Neural cell (in vitro differentiated cells): ENCODE measurements at regions not wholly inside any gene's neighbourhood (a gene's known extent, or its start where the extent isn't known, plus 50 kb on each side); places are given as distances from the start of the nearest gene placed in this dataset.
A peak's percentile ranks its signal among the peaks of the same experiment; 100 is the strongest.

Experiments
- H2AFZ ChIP-seq: fragments of 200-600, 300-800 bp; sonication (generic), shearing (Covaris generic); 2 replicates; pipeline ENCODE4 v1.6.0; 2014; ENCODE audit warnings: low read depth, mild to moderate bottlenecking, antibody characterized with exemption, low read length, moderate library complexity
- H3F3A ChIP-seq: fragments of 200-600 bp; shearing (Covaris generic); 2 replicates; pipeline ENCODE4 v1.6.1; 2016; ENCODE audit warnings: mild to moderate bottlenecking, moderate library complexity, mixed read lengths, antibody characterized with exemption, low read length; ENCODE audit not compliant: insufficient read depth, poor library complexity, severe bottlenecking
- H3K27ac ChIP-seq: fragments of 200-600, 300-800 bp; sonication (generic), shearing (Covaris generic); 2 replicates; pipeline ENCODE4 v1.5.1; 2014; ENCODE audit warnings: mild to moderate bottlenecking, low read length, moderate library complexity
- H3K27me3 ChIP-seq: fragments of 300-800, 200-600 bp; sonication (generic), shearing (Covaris generic); 2 replicates; pipeline ENCODE4 v1.6.0; 2014; ENCODE audit warnings: mild to moderate bottlenecking, low read depth, low read length, moderate library complexity; ENCODE audit not compliant: insufficient read depth
- H3K36me3 ChIP-seq: fragments of 300-800, 200-600 bp; sonication (generic), shearing (Covaris generic); 2 replicates; pipeline ENCODE4 v1.5.1; 2014; ENCODE audit warnings: mild to moderate bottlenecking, antibody characterized with exemption, low read length, moderate library complexity; ENCODE audit not compliant: insufficient read depth
- H3K4me2 ChIP-seq: fragments of 300-800, 200-600 bp; sonication (generic), shearing (Covaris generic); 2 replicates; pipeline ENCODE4 v1.6.0; 2014; ENCODE audit warnings: mild to moderate bottlenecking, low read length
- H3K4me3 ChIP-seq: fragments of 300-800, 200-600 bp; sonication (generic), shearing (Covaris generic); 2 replicates; pipeline ENCODE4 v1.5.1; 2014; ENCODE audit warnings: mild to moderate bottlenecking, low read length, moderate library complexity
- H3K79me2 ChIP-seq: fragments of 200-600 bp; shearing (Covaris generic); replicated peaks from 2 replicates; pipeline ENCODE4 v1.6.0; 2014; ENCODE audit warnings: mild to moderate bottlenecking, low read length, moderate library complexity; ENCODE audit not compliant: insufficient read depth
- H3K9ac ChIP-seq: fragments of 300-800, 200-600 bp; sonication (generic), shearing (Covaris generic); 2 replicates; pipeline ENCODE4 v1.6.1; 2016; ENCODE audit warnings: mild to moderate bottlenecking, low read length, mixed read lengths
- H3K9me2 ChIP-seq: fragments of 200-600 bp; shearing (Covaris generic); 2 replicates; pipeline ENCODE4 v1.6.1; 2016; ENCODE audit warnings: mild to moderate bottlenecking, low read length, mixed read lengths; ENCODE audit not compliant: insufficient read depth
- H3K9me3 ChIP-seq: fragments of 200-600, 300-800 bp; sonication (generic), shearing (Covaris generic); 2 replicates; pipeline ENCODE4 v1.6.1; 2016; ENCODE audit warnings: mild to moderate bottlenecking, mixed run types, low read length, moderate library complexity, mixed read lengths
- H4K20me1 ChIP-seq: fragments of 200-600 bp; shearing (Covaris generic); 2 replicates; pipeline ENCODE4 v1.6.1; 2016; ENCODE audit warnings: mild to moderate bottlenecking, mixed run types; ENCODE audit not compliant: insufficient read depth
- EP300 ChIP-seq: fragments of 450-650 bp; conservative IDR thresholded peaks from 2 replicates; pipeline ENCODE4 v1.6.1; 2014; ENCODE audit warnings: antibody characterized with exemption, mild to moderate bottlenecking, moderate library complexity; ENCODE audit not compliant: poor library complexity, severe bottlenecking
- EZH2 ChIP-seq: fragments of 200-600, 300-800 bp; shearing (Covaris generic), sonication (generic); IDR thresholded peaks from 2 replicates; pipeline ENCODE4 v1.6.1; 2014; ENCODE audit warnings: antibody characterized with exemption, low read length, borderline replicate concordance, mild to moderate bottlenecking; ENCODE audit not compliant: insufficient read depth, poor library complexity, severe bottlenecking
- MXI1 ChIP-seq: fragments of 450-650 bp; conservative IDR thresholded peaks from 2 replicates; pipeline ENCODE4 v1.6.1; 2014; ENCODE audit warnings: antibody characterized with exemption, mild to moderate bottlenecking; ENCODE audit not compliant: poor library complexity, severe bottlenecking
- POLR2AphosphoS5 ChIP-seq: IDR thresholded peaks from 2 replicates; pipeline ENCODE4 v1.6.1; 2012
- RAD21 ChIP-seq: fragments of 450-650 bp; conservative IDR thresholded peaks from 2 replicates; pipeline ENCODE4 v1.6.1; 2014; ENCODE audit warnings: antibody characterized with exemption, mild to moderate bottlenecking, moderate library complexity
- SMC3 ChIP-seq: fragments of 450-650 bp; conservative IDR thresholded peaks from 2 replicates; pipeline ENCODE4 v1.6.1; 2014; ENCODE audit warnings: antibody characterized with exemption, mild to moderate bottlenecking, moderate library complexity; ENCODE audit not compliant: poor library complexity
- TAF1 ChIP-seq: IDR thresholded peaks from 2 replicates; pipeline ENCODE4 v1.6.1; 2012; ENCODE audit warnings: low read depth
- TF ChIP-seq, protein P1 (sequence below): fragments of 450-650 bp; IDR thresholded peaks from 2 replicates; pipeline ENCODE4 v1.5.1; 2014; ENCODE audit warnings: antibody characterized with exemption, mild to moderate bottlenecking, moderate library complexity; ENCODE audit not compliant: poor library complexity, severe bottlenecking
- TF ChIP-seq, protein P2 (sequence below): IDR thresholded peaks from 2 replicates; pipeline ENCODE4 v1.6.1; 2012; ENCODE audit warnings: borderline replicate concordance

DNA sequence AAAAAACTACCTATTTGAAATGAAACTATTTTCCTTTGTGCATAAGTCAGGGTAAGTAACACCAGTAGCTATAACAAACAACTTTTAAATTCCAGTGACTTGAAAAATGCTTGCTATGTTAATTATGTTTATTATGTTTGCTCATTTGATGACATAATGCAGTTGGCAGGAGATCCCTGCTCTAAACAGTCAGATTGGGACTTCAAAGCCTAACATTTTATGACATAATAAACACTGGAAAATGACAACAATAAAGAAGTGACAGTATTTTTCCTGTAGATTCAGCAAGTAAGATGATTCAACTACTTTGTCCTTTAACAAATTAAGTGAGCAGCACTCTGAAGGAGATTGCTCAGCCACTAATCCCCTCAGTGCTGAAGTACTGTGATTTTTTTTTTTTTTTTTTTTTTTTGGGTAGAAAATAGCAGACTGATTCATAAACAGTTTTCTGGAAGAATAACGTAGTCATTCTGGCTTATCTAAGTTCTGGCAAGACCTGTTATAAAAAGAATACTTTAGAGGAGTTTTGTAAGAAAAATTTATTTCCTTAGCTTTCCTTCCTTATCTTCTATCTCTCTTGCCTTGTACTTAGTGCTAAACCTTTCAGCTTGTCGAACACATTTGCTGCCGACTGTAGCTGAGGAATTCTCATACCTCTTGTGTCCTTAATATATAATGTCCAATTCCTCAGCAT lies 207.2 kb downstream of the PTGER3 start:
- Histone ChIP-seq H3K9me2 (no peaks in the 10 kb centered on the region), H3K79me2 (no peaks in the 10 kb centered on the region), H2AFZ (no peak overlapping the region), H4K20me1 (no peaks in the 10 kb centered on the region), H3K9ac (no peak overlapping the region), H3K9me3 (no peaks in the 10 kb centered on the region), H3K27ac (no peak overlapping the region), H3K4me2 (no peak overlapping the region), H3K36me3 (no peaks in the 10 kb centered on the region), H3K27me3 (no peaks in the 10 kb centered on the region), H3F3A (no peaks in the 10 kb centered on the region), H3K4me3 (no peak overlapping the region)
- TF ChIP-seq, protein P1, sequence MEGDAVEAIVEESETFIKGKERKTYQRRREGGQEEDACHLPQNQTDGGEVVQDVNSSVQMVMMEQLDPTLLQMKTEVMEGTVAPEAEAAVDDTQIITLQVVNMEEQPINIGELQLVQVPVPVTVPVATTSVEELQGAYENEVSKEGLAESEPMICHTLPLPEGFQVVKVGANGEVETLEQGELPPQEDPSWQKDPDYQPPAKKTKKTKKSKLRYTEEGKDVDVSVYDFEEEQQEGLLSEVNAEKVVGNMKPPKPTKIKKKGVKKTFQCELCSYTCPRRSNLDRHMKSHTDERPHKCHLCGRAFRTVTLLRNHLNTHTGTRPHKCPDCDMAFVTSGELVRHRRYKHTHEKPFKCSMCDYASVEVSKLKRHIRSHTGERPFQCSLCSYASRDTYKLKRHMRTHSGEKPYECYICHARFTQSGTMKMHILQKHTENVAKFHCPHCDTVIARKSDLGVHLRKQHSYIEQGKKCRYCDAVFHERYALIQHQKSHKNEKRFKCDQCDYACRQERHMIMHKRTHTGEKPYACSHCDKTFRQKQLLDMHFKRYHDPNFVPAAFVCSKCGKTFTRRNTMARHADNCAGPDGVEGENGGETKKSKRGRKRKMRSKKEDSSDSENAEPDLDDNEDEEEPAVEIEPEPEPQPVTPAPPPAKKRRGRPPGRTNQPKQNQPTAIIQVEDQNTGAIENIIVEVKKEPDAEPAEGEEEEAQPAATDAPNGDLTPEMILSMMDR, result no peak
- TF ChIP-seq EP300, result no peak
- TF ChIP-seq MXI1, result no peak
- TF ChIP-seq RAD21, result no peak
- TF ChIP-seq, protein P2, sequence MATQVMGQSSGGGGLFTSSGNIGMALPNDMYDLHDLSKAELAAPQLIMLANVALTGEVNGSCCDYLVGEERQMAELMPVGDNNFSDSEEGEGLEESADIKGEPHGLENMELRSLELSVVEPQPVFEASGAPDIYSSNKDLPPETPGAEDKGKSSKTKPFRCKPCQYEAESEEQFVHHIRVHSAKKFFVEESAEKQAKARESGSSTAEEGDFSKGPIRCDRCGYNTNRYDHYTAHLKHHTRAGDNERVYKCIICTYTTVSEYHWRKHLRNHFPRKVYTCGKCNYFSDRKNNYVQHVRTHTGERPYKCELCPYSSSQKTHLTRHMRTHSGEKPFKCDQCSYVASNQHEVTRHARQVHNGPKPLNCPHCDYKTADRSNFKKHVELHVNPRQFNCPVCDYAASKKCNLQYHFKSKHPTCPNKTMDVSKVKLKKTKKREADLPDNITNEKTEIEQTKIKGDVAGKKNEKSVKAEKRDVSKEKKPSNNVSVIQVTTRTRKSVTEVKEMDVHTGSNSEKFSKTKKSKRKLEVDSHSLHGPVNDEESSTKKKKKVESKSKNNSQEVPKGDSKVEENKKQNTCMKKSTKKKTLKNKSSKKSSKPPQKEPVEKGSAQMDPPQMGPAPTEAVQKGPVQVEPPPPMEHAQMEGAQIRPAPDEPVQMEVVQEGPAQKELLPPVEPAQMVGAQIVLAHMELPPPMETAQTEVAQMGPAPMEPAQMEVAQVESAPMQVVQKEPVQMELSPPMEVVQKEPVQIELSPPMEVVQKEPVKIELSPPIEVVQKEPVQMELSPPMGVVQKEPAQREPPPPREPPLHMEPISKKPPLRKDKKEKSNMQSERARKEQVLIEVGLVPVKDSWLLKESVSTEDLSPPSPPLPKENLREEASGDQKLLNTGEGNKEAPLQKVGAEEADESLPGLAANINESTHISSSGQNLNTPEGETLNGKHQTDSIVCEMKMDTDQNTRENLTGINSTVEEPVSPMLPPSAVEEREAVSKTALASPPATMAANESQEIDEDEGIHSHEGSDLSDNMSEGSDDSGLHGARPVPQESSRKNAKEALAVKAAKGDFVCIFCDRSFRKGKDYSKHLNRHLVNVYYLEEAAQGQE, result no peak
- no peak for TF ChIP-seq POLR2AphosphoS5
- no peak for TF ChIP-seq EZH2
- no peak for TF ChIP-seq SMC3

GRCh38 chr1:70842562-70842961 lies 205.1 kb downstream of the PTGER3 start:
- H3K9me2 ChIP-seq, result no peaks in the 10 kb centered on the region
- no peaks in the 10 kb centered on the region for H3K79me2 ChIP-seq
- H3K4me3 ChIP-seq, result no peak overlapping the region
- no peaks in the 10 kb centered on the region for H3K27me3 ChIP-seq
- H2AFZ ChIP-seq, result no peak overlapping the region
- peak; percentile 16 for TF ChIP-seq EP300
- TF ChIP-seq TAF1, result no peak
- H3K4me2 ChIP-seq, result no peak overlapping the region
- H3K36me3 ChIP-seq, result no peaks in the 10 kb centered on the region
- no peaks in the 10 kb centered on the region for H3F3A ChIP-seq
- H4K20me1 ChIP-seq, result no peaks in the 10 kb centered on the region
- H3K9me3 ChIP-seq, result no peaks in the 10 kb centered on the region
- H3K27ac ChIP-seq, result peak overlapping the region; percentile 42
- H3K9ac ChIP-seq, result no peak overlapping the region
